GM23338 (cell line): ENCODE measurements at regions not wholly inside any gene's neighbourhood (a gene's known extent, or its start where the extent isn't known, plus 50 kb on each side); places are given as distances from the start of the nearest gene placed in this dataset.
"Not testable (repeated sequence)": the region's sequence is repeated elsewhere in the genome, so short reads cannot be mapped to it uniquely, and the experiment has no call there.

Experiments
- ATAC-seq: fragments of 200-7000 bp; cut with Tn5 transposase; 3 replicates; pipeline ENCODE4 v1.9.1; 2020
- DNase-seq: peaks from one replicate; pipeline ENCODE4 v3.0.0-alpha.2; 2015; ENCODE audit warnings: low spot score
- H2AFZ ChIP-seq: fragments of 200-600 bp; sonication (generic); 2 replicates; pipeline ENCODE4 v1.8.0; 2016; ENCODE audit warnings: antibody characterized with exemption, mild to moderate bottlenecking, moderate library complexity
- H3F3A ChIP-seq: fragments of 200-600 bp; sonication (generic); replicated peaks from 2 replicates; pipeline ENCODE4 v1.8.0; 2017; ENCODE audit warnings: antibody characterized with exemption, mixed run types, low read depth
- H3K27ac ChIP-seq: fragments of 200-600 bp; sonication (generic); 2 replicates; pipeline ENCODE4 v1.6.1; 2016; ENCODE audit warnings: low read depth
- H3K27me3 ChIP-seq: fragments of 200-600 bp; sonication (generic); 2 replicates; pipeline ENCODE4 v1.8.0; 2016; ENCODE audit warnings: mild to moderate bottlenecking, mixed run types, moderate library complexity; ENCODE audit not compliant: insufficient read depth
- H3K36me3 ChIP-seq: fragments of 200-600 bp; sonication (generic); 2 replicates; pipeline ENCODE4 v1.8.0; 2016; ENCODE audit warnings: mild to moderate bottlenecking; ENCODE audit not compliant: insufficient read depth
- H3K4me1 ChIP-seq: fragments of 200-600 bp; sonication (generic); 2 replicates; pipeline ENCODE4 v1.8.0; 2016; ENCODE audit warnings: mild to moderate bottlenecking, moderate library complexity; ENCODE audit not compliant: insufficient read depth
- H3K4me2 ChIP-seq: fragments of 200-600 bp; sonication (generic); 2 replicates; pipeline ENCODE4 v1.7.1; 2017; ENCODE audit warnings: mixed run types
- H3K4me3 ChIP-seq: fragments of 200-600 bp; sonication (generic); 2 replicates; pipeline ENCODE4 v1.6.1; 2016; ENCODE audit warnings: mixed run types
- H3K79me2 ChIP-seq: fragments of 200-600 bp; sonication (generic); replicated peaks from 2 replicates; pipeline ENCODE4 v1.8.0; 2017; ENCODE audit warnings: mild to moderate bottlenecking; ENCODE audit not compliant: insufficient read depth
- H3K9me2 ChIP-seq: fragments of 200-600 bp; sonication (generic); 2 replicates; pipeline ENCODE4 v1.8.0; 2017; ENCODE audit not compliant: insufficient read depth
- H4K20me1 ChIP-seq: fragments of 200-600 bp; sonication (generic); replicated peaks from 2 replicates; pipeline ENCODE4 v1.8.0; 2017; ENCODE audit warnings: mild to moderate bottlenecking; ENCODE audit not compliant: insufficient read depth
- H3K27ac Mint-ChIP-seq: 2 replicates; pipeline ENCODE4 v1.8.0; 2020; ENCODE audit warnings: inconsistent platforms, mild to moderate bottlenecking, moderate library complexity, mixed read lengths
- H3K27me3 Mint-ChIP-seq: 3 replicates; pipeline ENCODE4 v1.8.0; 2022; ENCODE audit warnings: low read depth, mild to moderate bottlenecking, moderate library complexity, mixed read lengths, inconsistent platforms; ENCODE audit not compliant: insufficient read depth, poor library complexity
- H3K36me3 Mint-ChIP-seq: 3 replicates; pipeline ENCODE4 v1.8.0; 2021; ENCODE audit warnings: low read depth, mild to moderate bottlenecking, inconsistent platforms, moderate library complexity, mixed read lengths
- H3K4me1 Mint-ChIP-seq: 3 replicates; pipeline ENCODE4 v1.8.0; 2020; ENCODE audit warnings: mild to moderate bottlenecking, inconsistent platforms, mixed read lengths
- H3K4me3 Mint-ChIP-seq: 3 replicates; pipeline ENCODE4 v1.8.0; 2021; ENCODE audit warnings: moderate library complexity, mild to moderate bottlenecking, inconsistent platforms, mixed read lengths
- H3K9me3 Mint-ChIP-seq: 3 replicates; pipeline ENCODE4 v1.8.0; 2020; ENCODE audit warnings: moderate library complexity, mild to moderate bottlenecking, inconsistent platforms, mixed read lengths
- POLR2AphosphoS5 ChIP-seq: IDR thresholded peaks from 2 replicates; pipeline ENCODE4 v1.6.1; 2016; ENCODE audit warnings: antibody characterized with exemption, low read depth
- ZNF331 ChIP-seq: fragments of 250-450 bp; sonication (Bioruptor Pico); IDR thresholded peaks from 2 replicates; pipeline ENCODE4 v1.5.0; 2020; ENCODE audit warnings: low read depth, mild to moderate bottlenecking, moderate library complexity
- TF ChIP-seq, protein P1 (sequence below): IDR thresholded peaks from one replicate; pipeline ENCODE4 v1.6.1; 2018; ENCODE audit warnings: antibody characterized with exemption; ENCODE audit not compliant: unreplicated experiment
- TF ChIP-seq, protein P2 (sequence below): fragments of 250-450 bp; sonication (Bioruptor Pico); IDR thresholded peaks from 2 replicates; pipeline ENCODE4 v1.5.0; 2020; ENCODE audit warnings: mild to moderate bottlenecking, moderate library complexity
- TF ChIP-seq, protein P3 (sequence below): IDR thresholded peaks from 2 replicates; pipeline ENCODE4 v1.6.1; 2016; ENCODE audit warnings: antibody characterized with exemption

DNA sequence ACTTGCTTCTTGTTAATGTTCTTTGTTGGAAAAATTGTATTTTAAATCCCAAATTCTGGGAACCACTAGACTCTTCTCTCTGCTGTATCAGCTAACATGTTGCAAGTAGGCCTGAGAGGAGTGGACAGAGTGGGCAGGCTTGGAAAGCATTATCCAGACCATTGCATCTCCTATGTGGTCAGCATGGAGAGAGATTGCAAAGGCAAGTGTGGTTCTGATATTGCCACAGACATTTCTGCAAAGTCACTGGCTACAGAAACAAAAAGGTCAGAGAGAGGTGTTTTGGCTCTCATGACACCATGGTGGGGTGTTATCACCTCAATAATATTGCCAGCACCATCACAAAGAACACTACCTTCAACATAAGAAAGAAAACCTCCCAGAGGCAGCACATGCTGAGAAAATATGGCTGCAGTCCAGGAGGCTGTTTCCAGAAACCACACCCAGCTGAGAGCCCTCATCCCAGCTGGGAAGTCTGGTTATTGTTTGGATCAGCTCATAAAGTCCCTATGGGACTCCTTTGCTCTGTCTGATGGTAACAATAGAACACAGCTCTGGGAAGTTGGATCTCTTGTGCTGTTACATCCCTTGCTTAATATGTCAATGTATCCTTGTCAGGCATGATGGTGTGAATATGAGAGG lies 78.2 kb upstream of the TBX18 start:
- ATAC-seq (no peak), DNase-seq (no peak)
- Histone ChIP-seq H4K20me1 (no peaks in the 10 kb centered on the region), H2AFZ (no peak overlapping the region), H3K27ac (no peak overlapping the region), H3K4me3 (no peak overlapping the region), H3K4me2 (no peak overlapping the region), H3K27me3 (no peaks in the 10 kb centered on the region), H3K4me1 (no peaks in the 10 kb centered on the region), H3F3A (no peaks in the 10 kb centered on the region), H3K36me3 (no peaks in the 10 kb centered on the region; the same call in 1 of the 2 replicates), H3K79me2 (no peaks in the 10 kb centered on the region), H3K9me2 (peaks cover 7% of the 10 kb centered on the region; the same call in 1 of the 2 replicates)
- Mint-ChIP-seq H3K36me3 (no peaks in the 10 kb centered on the region; the same call in 2 of the 3 replicates), H3K4me3 (no peak overlapping the region), H3K27ac (no peak overlapping the region), H3K4me1 (no peaks in the 10 kb centered on the region), H3K27me3 (peaks cover 6% of the 10 kb centered on the region), H3K9me3 (peaks cover 15% of the 10 kb centered on the region; the same call in 2 of the 3 replicates)
- TF ChIP-seq ZNF331 (CRISPR knock-in tag) (no peak), POLR2AphosphoS5 (no peak)
- TF ChIP-seq, protein P1, sequence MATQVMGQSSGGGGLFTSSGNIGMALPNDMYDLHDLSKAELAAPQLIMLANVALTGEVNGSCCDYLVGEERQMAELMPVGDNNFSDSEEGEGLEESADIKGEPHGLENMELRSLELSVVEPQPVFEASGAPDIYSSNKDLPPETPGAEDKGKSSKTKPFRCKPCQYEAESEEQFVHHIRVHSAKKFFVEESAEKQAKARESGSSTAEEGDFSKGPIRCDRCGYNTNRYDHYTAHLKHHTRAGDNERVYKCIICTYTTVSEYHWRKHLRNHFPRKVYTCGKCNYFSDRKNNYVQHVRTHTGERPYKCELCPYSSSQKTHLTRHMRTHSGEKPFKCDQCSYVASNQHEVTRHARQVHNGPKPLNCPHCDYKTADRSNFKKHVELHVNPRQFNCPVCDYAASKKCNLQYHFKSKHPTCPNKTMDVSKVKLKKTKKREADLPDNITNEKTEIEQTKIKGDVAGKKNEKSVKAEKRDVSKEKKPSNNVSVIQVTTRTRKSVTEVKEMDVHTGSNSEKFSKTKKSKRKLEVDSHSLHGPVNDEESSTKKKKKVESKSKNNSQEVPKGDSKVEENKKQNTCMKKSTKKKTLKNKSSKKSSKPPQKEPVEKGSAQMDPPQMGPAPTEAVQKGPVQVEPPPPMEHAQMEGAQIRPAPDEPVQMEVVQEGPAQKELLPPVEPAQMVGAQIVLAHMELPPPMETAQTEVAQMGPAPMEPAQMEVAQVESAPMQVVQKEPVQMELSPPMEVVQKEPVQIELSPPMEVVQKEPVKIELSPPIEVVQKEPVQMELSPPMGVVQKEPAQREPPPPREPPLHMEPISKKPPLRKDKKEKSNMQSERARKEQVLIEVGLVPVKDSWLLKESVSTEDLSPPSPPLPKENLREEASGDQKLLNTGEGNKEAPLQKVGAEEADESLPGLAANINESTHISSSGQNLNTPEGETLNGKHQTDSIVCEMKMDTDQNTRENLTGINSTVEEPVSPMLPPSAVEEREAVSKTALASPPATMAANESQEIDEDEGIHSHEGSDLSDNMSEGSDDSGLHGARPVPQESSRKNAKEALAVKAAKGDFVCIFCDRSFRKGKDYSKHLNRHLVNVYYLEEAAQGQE: no peak
- TF ChIP-seq, protein P2, sequence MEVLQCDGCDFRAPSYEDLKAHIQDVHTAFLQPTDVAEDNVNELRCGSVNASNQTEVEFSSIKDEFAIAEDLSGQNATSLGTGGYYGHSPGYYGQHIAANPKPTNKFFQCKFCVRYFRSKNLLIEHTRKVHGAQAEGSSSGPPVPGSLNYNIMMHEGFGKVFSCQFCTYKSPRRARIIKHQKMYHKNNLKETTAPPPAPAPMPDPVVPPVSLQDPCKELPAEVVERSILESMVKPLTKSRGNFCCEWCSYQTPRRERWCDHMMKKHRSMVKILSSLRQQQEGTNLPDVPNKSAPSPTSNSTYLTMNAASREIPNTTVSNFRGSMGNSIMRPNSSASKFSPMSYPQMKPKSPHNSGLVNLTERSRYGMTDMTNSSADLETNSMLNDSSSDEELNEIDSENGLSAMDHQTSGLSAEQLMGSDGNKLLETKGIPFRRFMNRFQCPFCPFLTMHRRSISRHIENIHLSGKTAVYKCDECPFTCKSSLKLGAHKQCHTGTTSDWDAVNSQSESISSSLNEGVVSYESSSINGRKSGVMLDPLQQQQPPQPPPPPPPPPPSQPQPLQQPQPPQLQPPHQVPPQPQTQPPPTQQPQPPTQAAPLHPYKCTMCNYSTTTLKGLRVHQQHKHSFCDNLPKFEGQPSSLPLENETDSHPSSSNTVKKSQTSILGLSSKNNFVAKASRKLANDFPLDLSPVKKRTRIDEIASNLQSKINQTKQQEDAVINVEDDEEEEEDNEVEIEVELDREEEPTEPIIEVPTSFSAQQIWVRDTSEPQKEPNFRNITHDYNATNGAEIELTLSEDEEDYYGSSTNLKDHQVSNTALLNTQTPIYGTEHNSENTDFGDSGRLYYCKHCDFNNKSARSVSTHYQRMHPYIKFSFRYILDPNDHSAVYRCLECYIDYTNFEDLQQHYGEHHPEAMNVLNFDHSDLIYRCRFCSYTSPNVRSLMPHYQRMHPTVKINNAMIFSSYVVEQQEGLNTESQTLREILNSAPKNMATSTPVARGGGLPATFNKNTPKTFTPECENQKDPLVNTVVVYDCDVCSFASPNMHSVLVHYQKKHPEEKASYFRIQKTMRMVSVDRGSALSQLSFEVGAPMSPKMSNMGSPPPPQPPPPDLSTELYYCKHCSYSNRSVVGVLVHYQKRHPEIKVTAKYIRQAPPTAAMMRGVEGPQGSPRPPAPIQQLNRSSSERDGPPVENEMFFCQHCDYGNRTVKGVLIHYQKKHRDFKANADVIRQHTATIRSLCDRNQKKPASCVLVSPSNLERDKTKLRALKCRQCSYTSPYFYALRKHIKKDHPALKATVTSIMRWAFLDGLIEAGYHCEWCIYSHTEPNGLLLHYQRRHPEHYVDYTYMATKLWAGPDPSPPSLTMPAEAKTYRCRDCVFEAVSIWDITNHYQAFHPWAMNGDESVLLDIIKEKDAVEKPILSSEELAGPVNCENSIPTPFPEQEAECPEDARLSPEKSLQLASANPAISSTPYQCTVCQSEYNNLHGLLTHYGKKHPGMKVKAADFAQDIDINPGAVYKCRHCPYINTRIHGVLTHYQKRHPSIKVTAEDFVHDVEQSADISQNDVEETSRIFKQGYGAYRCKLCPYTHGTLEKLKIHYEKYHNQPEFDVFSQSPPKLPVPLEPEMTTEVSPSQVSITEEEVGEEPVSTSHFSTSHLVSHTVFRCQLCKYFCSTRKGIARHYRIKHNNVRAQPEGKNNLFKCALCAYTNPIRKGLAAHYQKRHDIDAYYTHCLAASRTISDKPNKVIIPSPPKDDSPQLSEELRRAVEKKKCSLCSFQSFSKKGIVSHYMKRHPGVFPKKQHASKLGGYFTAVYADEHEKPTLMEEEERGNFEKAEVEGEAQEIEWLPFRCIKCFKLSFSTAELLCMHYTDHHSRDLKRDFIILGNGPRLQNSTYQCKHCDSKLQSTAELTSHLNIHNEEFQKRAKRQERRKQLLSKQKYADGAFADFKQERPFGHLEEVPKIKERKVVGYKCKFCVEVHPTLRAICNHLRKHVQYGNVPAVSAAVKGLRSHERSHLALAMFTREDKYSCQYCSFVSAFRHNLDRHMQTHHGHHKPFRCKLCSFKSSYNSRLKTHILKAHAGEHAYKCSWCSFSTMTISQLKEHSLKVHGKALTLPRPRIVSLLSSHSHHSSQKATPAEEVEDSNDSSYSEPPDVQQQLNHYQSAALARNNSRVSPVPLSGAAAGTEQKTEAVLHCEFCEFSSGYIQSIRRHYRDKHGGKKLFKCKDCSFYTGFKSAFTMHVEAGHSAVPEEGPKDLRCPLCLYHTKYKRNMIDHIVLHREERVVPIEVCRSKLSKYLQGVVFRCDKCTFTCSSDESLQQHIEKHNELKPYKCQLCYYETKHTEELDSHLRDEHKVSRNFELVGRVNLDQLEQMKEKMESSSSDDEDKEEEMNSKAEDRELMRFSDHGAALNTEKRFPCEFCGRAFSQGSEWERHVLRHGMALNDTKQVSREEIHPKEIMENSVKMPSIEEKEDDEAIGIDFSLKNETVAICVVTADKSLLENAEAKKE (CRISPR knock-in tag): no peak
- TF ChIP-seq, protein P3, sequence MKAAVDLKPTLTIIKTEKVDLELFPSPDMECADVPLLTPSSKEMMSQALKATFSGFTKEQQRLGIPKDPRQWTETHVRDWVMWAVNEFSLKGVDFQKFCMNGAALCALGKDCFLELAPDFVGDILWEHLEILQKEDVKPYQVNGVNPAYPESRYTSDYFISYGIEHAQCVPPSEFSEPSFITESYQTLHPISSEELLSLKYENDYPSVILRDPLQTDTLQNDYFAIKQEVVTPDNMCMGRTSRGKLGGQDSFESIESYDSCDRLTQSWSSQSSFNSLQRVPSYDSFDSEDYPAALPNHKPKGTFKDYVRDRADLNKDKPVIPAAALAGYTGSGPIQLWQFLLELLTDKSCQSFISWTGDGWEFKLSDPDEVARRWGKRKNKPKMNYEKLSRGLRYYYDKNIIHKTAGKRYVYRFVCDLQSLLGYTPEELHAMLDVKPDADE: no peak

DNA sequence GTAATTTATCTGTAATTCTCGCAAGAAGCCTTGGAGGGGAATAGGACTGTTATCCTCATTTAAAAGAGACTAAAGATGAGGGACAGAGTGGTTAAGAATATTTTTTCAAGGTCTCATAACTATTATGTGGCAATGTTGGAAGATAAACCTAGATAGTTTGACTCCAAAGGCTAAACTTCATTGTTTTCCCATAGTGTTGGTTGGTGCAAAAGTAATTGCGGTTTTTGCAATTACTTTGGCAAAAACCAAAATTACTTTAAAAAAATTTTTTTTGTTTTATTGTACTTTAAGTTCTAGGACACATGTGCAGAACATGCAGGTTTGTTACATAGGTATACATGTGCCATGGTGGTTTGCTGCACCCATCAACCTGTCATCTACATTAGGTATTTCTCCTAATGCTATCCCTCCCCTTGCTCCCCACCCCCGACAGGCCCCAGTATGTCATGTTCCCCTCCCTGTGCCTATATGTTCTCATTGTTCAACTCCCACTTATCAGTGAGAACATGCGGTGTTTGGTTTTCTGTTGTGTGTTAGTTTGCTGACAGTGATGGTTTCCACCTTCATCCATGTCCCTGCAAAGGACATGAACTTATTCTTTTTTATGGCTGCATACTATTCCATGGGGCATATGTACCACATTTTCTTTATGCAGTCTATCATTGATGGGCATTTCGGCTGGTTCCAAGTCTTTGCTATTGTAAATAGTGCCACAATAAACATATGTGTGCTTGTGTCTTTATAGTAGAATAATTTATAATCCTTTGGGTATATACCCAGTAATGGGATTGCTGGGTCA lies 72.9 kb upstream of the TBX18 start:
- H3K27ac ChIP-seq, H3K36me3 ChIP-seq, H3K4me1 Mint-ChIP-seq, H3K27me3 ChIP-seq, H3K27ac Mint-ChIP-seq, H3K4me3 Mint-ChIP-seq, H3K4me1 ChIP-seq, DNase-seq, H4K20me1 ChIP-seq, ATAC-seq, H3K4me3 ChIP-seq, H3K27me3 Mint-ChIP-seq, H3F3A ChIP-seq, H3K79me2 ChIP-seq, H2AFZ ChIP-seq, H3K9me2 ChIP-seq, H3K4me2 ChIP-seq: not testable (repeated sequence)
- Mint-ChIP-seq H3K9me3 (peaks cover 30% of the 10 kb centered on the region), H3K36me3 (peaks cover 11% of the 10 kb centered on the region; the same call in 2 of the 3 replicates)
